HG03196 (cell line): ENCODE measurements at regions not wholly inside any gene's neighbourhood (a gene's known extent, or its start where the extent isn't known, plus 50 kb on each side); places are given as distances from the start of the nearest gene placed in this dataset.
"Not testable (repeated sequence)": the region's sequence is repeated elsewhere in the genome, so short reads cannot be mapped to it uniquely, and the experiment has no call there.

ENCODE experiments used
- ATAC-seq: cut with Tn5 transposase; IDR thresholded peaks from one replicate; pipeline ENCODE4 v1.9.1; 2021; ENCODE audit not compliant: unreplicated experiment

DNA sequence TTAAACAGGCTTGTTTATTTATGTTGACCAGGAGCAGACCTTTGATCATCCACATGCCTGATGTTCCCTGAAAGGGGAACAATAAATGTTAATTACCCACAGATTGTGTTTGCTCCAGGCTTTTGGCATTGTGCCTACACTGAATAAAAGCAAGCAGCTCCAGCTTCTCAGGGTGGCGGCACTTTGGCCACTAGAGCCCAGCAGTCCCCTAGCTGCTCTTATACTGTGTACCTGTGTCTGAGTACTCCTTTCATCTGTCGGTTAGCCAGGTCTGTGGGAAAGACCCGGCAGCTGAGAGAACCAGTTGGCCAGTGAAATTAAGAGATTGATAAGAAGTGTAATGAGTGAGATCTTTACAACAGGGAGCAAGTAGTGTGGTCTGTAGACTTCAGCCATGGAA is 254.8 kb upstream of the FTMT start:
- no peak for ATAC-seq

- ATAC-seq = no peak
Observed at GRCh38 chr5:121608826-121609225, 242.9 kb upstream of the FTMT start.

DNA sequence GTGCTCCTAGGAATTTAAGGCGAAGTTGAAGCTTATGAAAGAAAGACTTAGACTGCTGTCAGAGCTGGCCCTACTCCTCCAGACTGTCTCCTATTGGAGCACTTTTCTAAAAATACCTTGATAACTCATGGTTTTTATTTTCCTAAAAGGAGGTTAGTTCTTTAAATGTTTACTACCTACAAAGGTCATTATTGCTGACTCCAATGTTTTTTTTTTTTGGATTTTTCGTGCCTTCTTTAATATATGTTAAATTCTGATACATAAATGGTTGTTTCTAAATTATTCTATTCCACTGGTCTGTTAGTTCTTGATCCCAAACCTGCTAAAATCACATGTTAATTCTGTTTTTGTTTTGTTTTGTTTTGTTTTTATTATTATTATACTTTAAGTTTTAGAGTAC is 227.6 kb upstream of the FTMT start:
- ATAC-seq = no peak

DNA sequence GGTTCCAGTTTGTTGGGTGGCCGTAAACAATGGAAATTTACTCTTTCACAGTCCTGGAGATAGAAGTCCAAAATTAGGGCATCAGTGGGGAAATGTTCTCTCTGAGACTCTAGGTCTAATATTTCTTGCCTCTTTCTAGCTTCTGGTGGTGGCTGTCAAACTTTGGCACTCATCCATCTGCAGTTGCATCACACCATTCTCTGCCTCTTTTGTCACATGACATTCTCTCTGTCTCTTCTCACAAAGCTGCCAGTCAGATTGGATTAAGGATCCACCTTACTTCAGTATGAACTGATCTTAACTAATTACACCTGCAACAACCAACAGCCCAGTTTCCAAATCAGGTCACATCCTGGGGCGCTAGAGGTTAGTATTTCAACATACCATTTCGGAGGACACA is 222.9 kb upstream of the FTMT start:
- ATAC-seq = no peak

DNA sequence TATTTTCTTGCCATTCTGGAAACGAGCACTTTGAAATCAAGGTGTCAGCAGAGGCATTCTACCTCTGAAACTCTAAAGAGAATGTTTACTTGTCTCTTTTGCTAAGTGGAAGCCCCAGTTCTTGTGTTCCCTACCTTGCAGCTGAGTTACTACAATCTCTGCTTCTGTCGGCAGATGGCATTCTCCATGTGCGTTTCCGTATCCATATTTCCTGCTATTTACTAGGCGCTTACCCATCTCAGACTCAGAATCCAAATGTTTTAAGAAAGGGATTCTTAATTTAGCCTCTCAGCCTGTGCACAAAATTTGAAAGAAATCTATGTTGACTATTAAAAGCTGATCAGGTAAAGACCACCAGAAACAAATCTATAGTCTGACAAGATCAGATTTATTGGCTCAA is 221.3 kb upstream of the FTMT start:
- ATAC-seq = no peak

DNA sequence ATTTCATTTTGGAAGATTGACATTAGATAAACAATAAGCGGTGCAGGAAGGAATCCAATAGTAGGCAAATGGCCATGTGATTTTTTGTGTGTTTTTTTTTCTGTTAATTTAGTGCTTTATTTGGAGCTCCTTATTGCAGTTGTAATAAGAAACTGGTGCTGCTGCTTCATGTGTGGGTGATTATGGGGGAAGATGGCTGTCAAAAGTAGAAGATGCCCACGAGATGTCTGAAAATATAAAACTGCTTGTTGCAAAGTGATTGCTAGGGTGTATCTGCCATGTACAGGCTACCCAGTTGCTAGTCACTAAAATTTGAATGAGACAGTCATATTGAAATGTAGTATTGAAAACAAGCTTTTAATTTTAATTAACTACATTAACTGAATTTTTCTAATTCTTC is 216.7 kb upstream of the FTMT start:
- ATAC-seq = no peak

DNA sequence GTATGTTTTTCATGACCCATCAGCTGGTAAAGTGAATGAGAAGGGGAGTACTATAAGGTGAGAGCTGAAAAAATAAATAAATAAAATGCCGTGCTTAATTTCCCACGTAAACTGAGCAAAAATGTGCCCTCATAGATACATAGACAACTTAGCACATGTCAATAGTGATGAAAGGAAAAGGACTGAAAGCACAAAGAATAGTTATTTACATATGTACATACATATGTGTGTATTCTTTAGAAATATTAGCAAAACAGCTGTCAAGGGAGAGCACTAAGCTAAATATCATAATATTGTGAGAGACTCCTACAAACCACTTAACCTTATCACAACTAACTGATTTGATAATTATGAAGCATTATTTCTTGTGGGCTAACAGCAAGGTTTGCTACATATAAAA is 213.6 kb upstream of the FTMT start:
- no peak for ATAC-seq

GRCh38 chr5:121640298-121640697 is 211.4 kb upstream of the FTMT start:
- no peak for ATAC-seq

- ATAC-seq = no peak
Observed at GRCh38 chr5:121658221-121658620, 193.5 kb upstream of the FTMT start.

- no peak for ATAC-seq
Observed at GRCh38 chr5:121660142-121660541, 191.5 kb upstream of the FTMT start.

DNA sequence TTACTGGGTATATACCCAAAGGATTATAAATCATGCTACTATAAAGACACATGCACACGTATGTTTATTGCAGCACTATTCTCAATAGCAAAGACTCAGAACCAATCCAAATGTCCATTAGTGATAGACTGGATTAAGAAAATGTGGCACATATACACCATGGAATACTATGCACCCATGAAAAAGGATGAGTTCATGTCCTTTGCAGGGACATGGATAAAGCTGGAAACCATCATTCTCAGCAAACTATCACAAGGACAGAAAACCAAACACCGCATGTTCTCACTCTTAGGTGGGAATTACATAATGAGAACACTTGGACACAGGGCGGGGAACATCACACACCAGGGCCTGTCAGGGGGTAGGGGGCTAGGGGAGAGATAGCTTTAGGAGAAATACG is 186.1 kb upstream of the FTMT start:
- not testable (repeated sequence) for ATAC-seq

- ATAC-seq = no peak
Observed at GRCh38 chr5:121667292-121667691, 184.4 kb upstream of the FTMT start.

- no peak for ATAC-seq
Observed at GRCh38 chr5:121668635-121669034, 183.0 kb upstream of the FTMT start.

DNA sequence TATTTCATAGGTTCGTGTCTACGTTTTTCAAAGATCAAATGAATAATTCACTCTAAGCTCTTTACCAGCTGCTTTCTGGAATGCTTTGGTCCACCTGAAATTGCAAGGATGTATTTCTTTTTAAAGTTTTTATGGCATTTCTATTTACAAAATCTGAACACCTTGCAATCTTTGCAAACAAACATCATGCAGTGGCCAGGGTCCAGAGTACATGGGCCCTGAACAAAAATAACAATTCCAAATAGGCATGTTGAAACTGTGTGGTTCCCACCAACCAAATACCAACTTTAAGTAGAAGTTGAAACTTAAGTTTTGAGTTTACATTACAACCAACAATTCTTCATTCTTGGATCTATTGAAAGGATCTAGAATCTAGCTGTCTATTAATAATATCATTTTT is 180.1 kb upstream of the FTMT start:
- ATAC-seq = no peak

DNA sequence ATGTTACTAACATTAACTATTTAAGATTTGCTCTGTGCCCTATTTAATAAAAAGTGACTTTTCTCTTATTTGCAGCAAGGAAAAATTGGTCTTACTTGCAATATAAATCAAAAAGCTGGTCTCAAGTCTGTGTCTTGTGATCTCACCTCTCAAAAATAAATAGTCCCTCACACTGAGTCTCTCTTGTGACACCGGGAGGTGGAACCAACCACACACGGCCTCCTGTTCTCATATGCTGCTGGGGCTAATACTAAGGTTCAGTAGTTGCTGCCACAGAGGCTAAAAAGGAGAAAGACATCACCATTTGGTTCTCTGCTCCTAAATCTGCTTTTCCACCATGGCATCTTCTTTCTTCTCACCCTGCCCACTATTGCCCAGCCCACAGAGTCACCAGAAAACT is 175.8 kb upstream of the FTMT start:
- ATAC-seq = no peak

DNA sequence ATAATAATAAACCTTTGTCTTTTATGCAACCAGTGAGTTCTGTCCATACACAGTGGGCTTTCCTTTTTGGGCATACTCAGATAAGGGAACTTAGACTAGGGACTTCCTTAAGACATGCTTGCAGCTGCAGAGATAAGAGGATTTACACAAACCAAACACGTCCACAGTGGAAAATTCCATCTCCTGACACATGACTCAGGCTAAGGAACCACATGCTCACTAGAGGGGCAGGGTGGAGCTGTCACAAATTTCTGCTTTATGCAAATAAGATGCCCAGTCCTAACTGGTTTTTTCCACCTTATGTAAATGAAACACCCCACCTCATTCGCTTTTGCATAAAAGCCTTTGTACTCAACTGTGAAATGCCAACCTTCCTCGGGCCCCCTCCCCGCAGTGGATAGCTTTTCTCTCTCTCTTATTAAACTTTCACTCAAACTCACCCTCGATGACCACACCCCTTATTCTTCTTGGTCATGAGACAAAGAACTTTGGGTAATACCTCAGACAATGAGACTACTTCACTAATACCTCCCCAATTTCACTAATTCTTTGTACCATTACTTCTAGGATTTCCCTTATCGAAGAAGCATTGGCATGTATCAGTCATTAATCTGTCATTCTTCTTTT is 170.3 kb upstream of the FTMT start:
- ATAC-seq = no peak

DNA sequence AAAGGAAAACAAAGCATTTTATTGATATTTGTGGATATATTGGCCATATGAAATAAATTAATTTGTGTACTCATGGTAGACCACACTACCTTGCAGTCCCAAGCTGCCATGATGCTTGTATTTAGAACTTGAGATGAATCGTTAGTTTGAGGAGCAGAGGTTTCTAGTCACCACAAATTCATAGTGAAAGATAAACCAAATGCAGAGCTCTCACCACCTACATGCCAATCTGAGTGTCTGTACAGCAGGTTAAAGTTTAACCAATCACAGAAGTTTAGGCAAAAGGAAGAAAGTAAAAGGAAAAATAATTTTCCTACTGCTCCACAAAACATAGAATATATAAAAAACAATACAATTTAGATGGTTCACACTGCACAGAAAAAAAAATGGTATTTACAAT is 163.6 kb upstream of the FTMT start:
- no peak for ATAC-seq

GRCh38 chr5:121688781-121689180 is 162.9 kb upstream of the FTMT start:
- no peak for ATAC-seq

DNA sequence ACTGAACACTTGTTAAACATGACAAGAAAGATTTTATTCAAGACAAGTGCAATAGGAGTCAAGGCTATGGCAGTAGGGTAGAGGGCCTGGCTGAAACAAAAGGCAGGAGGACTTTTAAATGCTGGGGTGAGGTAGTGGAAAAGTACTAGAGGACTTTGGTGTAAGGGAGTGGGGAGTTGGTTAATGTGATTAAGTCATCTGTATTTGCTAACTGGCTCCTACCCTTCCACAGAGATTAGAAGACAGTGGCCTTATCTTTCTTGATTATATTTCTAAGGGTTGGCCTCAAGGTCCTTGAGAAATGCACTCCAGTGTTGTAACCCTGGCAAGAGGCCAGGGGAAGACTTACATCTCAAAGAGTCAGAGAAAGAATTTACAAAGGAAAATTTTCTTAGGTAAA is 160.2 kb upstream of the FTMT start:
- no peak for ATAC-seq

DNA sequence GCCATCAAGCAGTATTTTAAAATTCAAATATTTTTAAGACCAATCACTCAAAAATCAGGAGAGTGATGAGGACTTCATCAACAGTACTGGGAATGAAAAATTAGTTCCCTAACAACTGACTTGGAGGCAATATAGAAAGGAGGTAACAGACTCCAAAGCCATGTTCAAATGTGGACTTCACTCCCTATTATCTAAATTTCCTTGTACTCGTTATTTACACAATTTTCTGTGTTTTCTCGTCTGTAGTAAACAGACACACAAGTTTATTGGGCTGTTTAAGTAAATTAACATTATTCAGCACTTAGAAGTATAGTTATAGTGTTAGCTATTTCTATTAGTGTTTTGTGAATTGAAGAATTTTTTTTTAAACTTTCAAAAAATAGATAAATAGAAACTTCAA is 159.5 kb upstream of the FTMT start:
- no peak for ATAC-seq

- ATAC-seq = no peak
Observed at GRCh38 chr5:121693864-121694263, 157.8 kb upstream of the FTMT start.

- no peak for ATAC-seq
Observed at GRCh38 chr5:121695307-121695706, 156.4 kb upstream of the FTMT start.

DNA sequence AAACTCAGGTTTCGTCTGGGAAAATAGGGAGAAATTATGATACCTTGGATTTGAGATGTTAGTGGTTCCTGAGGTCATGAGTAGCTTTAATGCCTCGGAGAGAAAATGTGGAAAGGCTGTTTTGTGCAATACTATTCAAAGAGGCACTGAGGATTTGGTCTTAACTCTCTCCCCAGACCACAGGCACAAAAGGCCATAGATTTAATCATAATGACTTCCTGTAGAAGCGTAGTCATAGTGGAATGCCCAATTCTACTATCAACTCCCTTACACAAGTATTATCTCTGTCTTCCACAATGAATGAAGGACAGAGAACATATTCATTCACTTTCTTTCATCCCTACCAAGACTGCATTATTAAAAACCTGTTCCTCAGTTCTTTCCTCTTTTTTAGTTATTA is 153.0 kb upstream of the FTMT start:
- ATAC-seq = no peak

DNA sequence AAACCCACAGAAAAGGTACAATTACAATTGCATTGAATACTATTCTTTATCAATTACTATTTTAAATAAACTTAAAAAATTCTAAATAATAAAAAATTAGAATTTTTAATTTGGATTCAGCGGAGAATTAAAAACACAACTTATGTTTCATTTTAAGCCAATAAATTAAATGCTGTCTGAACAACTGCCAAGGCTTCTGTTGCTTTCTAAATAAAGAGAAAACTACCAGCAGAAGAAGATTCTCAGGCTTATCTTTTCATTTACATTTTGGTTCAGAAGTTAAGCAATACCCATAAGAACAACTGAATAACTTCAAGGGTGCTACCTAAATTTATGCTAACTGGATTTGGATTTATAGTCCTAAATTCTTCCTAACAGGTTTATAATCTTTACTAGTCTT is 150.0 kb upstream of the FTMT start:
- no peak for ATAC-seq
